H9 (cell line): ENCODE measurements at regions not wholly inside any gene's neighbourhood (a gene's known extent, or its start where the extent isn't known, plus 50 kb on each side); places are given as distances from the start of the nearest gene placed in this dataset.

Experiments
- DNase-seq: peaks from one replicate; pipeline ENCODE4 v3.0.0-alpha.2; 2017
- H2AFZ ChIP-seq: one replicate; pipeline ENCODE4 v1.6.1; 2013; ENCODE audit warnings: mild to moderate bottlenecking, low read length, control low read depth, moderate library complexity
- H2AK5ac ChIP-seq: 2 replicates; pipeline ENCODE4 v1.6.1; 2013; ENCODE audit warnings: low read length, control low read depth, mixed read lengths; ENCODE audit not compliant: insufficient read length
- H2BK120ac ChIP-seq: one replicate; pipeline ENCODE4 v1.6.1; 2013; ENCODE audit warnings: low read depth, mild to moderate bottlenecking, low read length, control low read depth, inconsistent platforms; ENCODE audit not compliant: poor library complexity, severe bottlenecking
- H2BK12ac ChIP-seq: 2 replicates; pipeline ENCODE4 v1.6.1; 2013; ENCODE audit warnings: low read length, control low read depth, mixed read lengths, low read depth; ENCODE audit not compliant: insufficient read length
- H2BK15ac ChIP-seq: 2 replicates; pipeline ENCODE4 v1.6.1; 2013; ENCODE audit warnings: low read depth, low read length, control low read depth
- H2BK20ac ChIP-seq: one replicate; pipeline ENCODE4 v1.6.1; 2013; ENCODE audit warnings: low read depth, mild to moderate bottlenecking, low read length, control low read depth, inconsistent platforms; ENCODE audit not compliant: poor library complexity, severe bottlenecking
- H2BK5ac ChIP-seq: 2 replicates; pipeline ENCODE4 v1.6.1; 2013; ENCODE audit warnings: low read length, control low read depth, mixed read lengths; ENCODE audit not compliant: insufficient read length
- H3K14ac ChIP-seq: 2 replicates; pipeline ENCODE4 v1.6.1; 2013; ENCODE audit warnings: low read length, control low read depth; ENCODE audit not compliant: insufficient read depth
- H3K18ac ChIP-seq: 2 replicates; pipeline ENCODE4 v1.6.1; 2013; ENCODE audit warnings: low read depth, mild to moderate bottlenecking, mixed read lengths, low read length, control low read depth; ENCODE audit not compliant: insufficient read length
- H3K23ac ChIP-seq: 2 replicates; pipeline ENCODE4 v1.6.1; 2013; ENCODE audit warnings: low read length, control low read depth, mixed read lengths, low read depth; ENCODE audit not compliant: insufficient read length
- H3K23me2 ChIP-seq: 2 replicates; pipeline ENCODE4 v1.6.1; 2013; ENCODE audit warnings: low read depth, mild to moderate bottlenecking, mixed read lengths, low read length, control low read depth; ENCODE audit not compliant: insufficient read length, poor library complexity, severe bottlenecking
- H3K27ac ChIP-seq: 2 replicates; pipeline ENCODE4 v1.5.1; 2013; ENCODE audit warnings: low read length, control low read depth, mixed read lengths, low read depth; ENCODE audit not compliant: insufficient read length
- H3K27me3 ChIP-seq: 2 replicates; pipeline ENCODE4 v1.6.1; 2013; ENCODE audit warnings: low read length, control low read depth, inconsistent platforms; ENCODE audit not compliant: insufficient read depth
- H3K4ac ChIP-seq: 2 replicates; pipeline ENCODE4 v1.6.1; 2013; ENCODE audit warnings: low read depth, mild to moderate bottlenecking, control low read depth, inconsistent platforms, low read length, moderate library complexity
- H3K4me1 ChIP-seq: 2 replicates; pipeline ENCODE4 v1.6.1; 2013; ENCODE audit warnings: low read length, control low read depth, inconsistent platforms; ENCODE audit not compliant: insufficient read depth
- H3K4me2 ChIP-seq: 2 replicates; pipeline ENCODE4 v1.6.1; 2013; ENCODE audit warnings: low read length, control low read depth, mixed read lengths; ENCODE audit not compliant: insufficient read length, insufficient read depth
- H3K56ac ChIP-seq: 2 replicates; pipeline ENCODE4 v1.6.1; 2013; ENCODE audit warnings: low read depth, mild to moderate bottlenecking, mixed read lengths, low read length, control low read depth; ENCODE audit not compliant: insufficient read length
- H3K79me1 ChIP-seq: 2 replicates; pipeline ENCODE4 v1.6.1; 2013; ENCODE audit warnings: low read depth, mild to moderate bottlenecking, moderate library complexity, low read length, control low read depth, inconsistent platforms; ENCODE audit not compliant: insufficient read depth, poor library complexity, severe bottlenecking
- H3K79me2 ChIP-seq: 2 replicates; pipeline ENCODE4 v1.6.1; 2013; ENCODE audit warnings: low read length, control low read depth, inconsistent platforms; ENCODE audit not compliant: insufficient read depth
- H3K9ac ChIP-seq: 2 replicates; pipeline ENCODE4 v1.6.1; 2013; ENCODE audit warnings: low read length, control low read depth, mixed read lengths; ENCODE audit not compliant: insufficient read length; ENCODE audit errors: extremely low read depth
- H3K9me3 ChIP-seq: one replicate; pipeline ENCODE4 v1.6.1; 2013; ENCODE audit warnings: low read depth, low read length, inconsistent platforms; ENCODE audit not compliant: control insufficient read depth
- H3T11ph ChIP-seq: one replicate; pipeline ENCODE4 v1.6.1; 2013; ENCODE audit warnings: mild to moderate bottlenecking, low read length, control low read depth, inconsistent platforms
- H4K20me1 ChIP-seq: one replicate; pipeline ENCODE4 v1.6.1; 2013; ENCODE audit not compliant: control insufficient read depth, insufficient read length, insufficient read depth
- H4K5ac ChIP-seq: 2 replicates; pipeline ENCODE4 v1.6.1; 2013; ENCODE audit warnings: low read depth, mild to moderate bottlenecking, mixed read lengths, low read length, control low read depth; ENCODE audit not compliant: insufficient read length
- H4K8ac ChIP-seq: replicated peaks from 2 replicates; pipeline ENCODE4 v1.6.1; 2013; ENCODE audit warnings: low read length, control low read depth, mixed read lengths, low read depth; ENCODE audit not compliant: insufficient read length
- H4K91ac ChIP-seq: 2 replicates; pipeline ENCODE4 v1.6.1; 2013; ENCODE audit warnings: low read depth, mild to moderate bottlenecking, moderate library complexity, mixed read lengths, low read length, control low read depth; ENCODE audit not compliant: insufficient read length
- H3K27ac Mint-ChIP-seq, 3 experiments: 2 replicates in 2 of 3; 3 replicates in 1 of 3; pipeline ENCODE4 v1.8.0; 2020 to 2021; ENCODE audit warnings: mixed read lengths in 3 of 3, mild to moderate bottlenecking in 1 of 3, moderate library complexity in 1 of 3
- H3K27me3 Mint-ChIP-seq: 2 replicates; pipeline ENCODE4 v1.8.0; 2021; ENCODE audit warnings: low read depth, mild to moderate bottlenecking, moderate library complexity, mixed read lengths
- H3K36me3 Mint-ChIP-seq, 3 experiments: 2 replicates in 2 of 3; 3 replicates in 1 of 3; pipeline ENCODE4 v1.8.0; 2020 to 2021; ENCODE audit warnings: low read depth in 3 of 3, mixed read lengths in 3 of 3; ENCODE audit not compliant: insufficient read depth in 1 of 3
- H3K4me1 Mint-ChIP-seq, 2 experiments: 2 replicates each; pipeline ENCODE4 v1.8.0; 2020; ENCODE audit warnings: mixed read lengths in 2 of 2
- H3K4me3 Mint-ChIP-seq, 2 experiments: 2 replicates in 1 of 2; 3 replicates in 1 of 2; pipeline ENCODE4 v1.8.0; 2020 to 2021; ENCODE audit warnings: mild to moderate bottlenecking in 2 of 2, mixed read lengths in 2 of 2, moderate library complexity in 1 of 2
- H3K9me3 Mint-ChIP-seq, 2 experiments: 2 replicates in 1 of 2; 3 replicates in 1 of 2; pipeline ENCODE4 v1.8.0; 2020; ENCODE audit warnings: mild to moderate bottlenecking in 2 of 2, mixed read lengths in 2 of 2, moderate library complexity in 1 of 2
- CTCF ChIP-seq: fragments of 200-600 bp; sonication (generic); conservative IDR thresholded peaks from 3 replicates; pipeline ENCODE4 v1.8.0; 2021; ENCODE audit warnings: antibody characterized with exemption, mild to moderate bottlenecking
- WGBS: extraction: QIAGEN DNeasy Blood & Tissue Kit; methylation state at CpG from one replicate; pipeline ENCODE4 v1.1.7; 2013; ENCODE audit warnings: missing lambda C conversion rate, low lambda C conversion rate, mixed read lengths; ENCODE audit not compliant: insufficient read length; ENCODE audit errors: extremely low coverage; 5-methylcytosine and 5-hydroxymethylcytosine counted together

- Histone ChIP-seq H4K20me1 (no peaks in the 10 kb centered on the region), H3T11ph (no peak overlapping the region), H3K27me3 (no peaks in the 10 kb centered on the region), H2AFZ (no peak overlapping the region), H3K4me2 (no peak overlapping the region), H4K5ac (no peak overlapping the region), H2BK12ac (no peak overlapping the region), H3K27ac (no peak overlapping the region), H3K4me1 (no peaks in the 10 kb centered on the region), H2AK5ac (no peak overlapping the region), H4K91ac (no peak overlapping the region), H3K23me2 (no peaks in the 10 kb centered on the region), H3K4ac (no peak overlapping the region), H3K23ac (no peak overlapping the region), H3K9me3 (no peaks in the 10 kb centered on the region), H3K9ac (no peak overlapping the region), H2BK120ac (no peak overlapping the region), H3K18ac (no peak overlapping the region), H3K79me2 (no peaks in the 10 kb centered on the region), H3K79me1 (no peaks in the 10 kb centered on the region), H4K8ac (no peak overlapping the region), H2BK20ac (no peak overlapping the region), H3K56ac (no peak overlapping the region), H2BK15ac (no peak overlapping the region), H2BK5ac (no peak overlapping the region), H3K14ac (no peak overlapping the region)
- Mint-ChIP-seq H3K36me3 (no peaks in the 10 kb centered on the region), H3K4me3 (no peak overlapping the region), H3K27ac (no peak overlapping the region), H3K27me3 (0 out of 2 replicates have a peak, but pooled peaks cover 2% of the 10 kb centered on the region), H3K9me3 (no peaks in the 10 kb centered on the region), H3K4me1 (peaks cover 6 to 7% of the 10 kb centered on the region in 2 experiments)
- no peak for TF ChIP-seq CTCF
- no peak for DNase-seq
- no CpG with 5 or more reads among the region's 3 CpGs for WGBS
Measured at GRCh38 chr1:63005812-63006211, 221.9 kb downstream of the ATG4C start.
